ENCODE measurements at regions not wholly inside any gene's neighbourhood (a gene's known extent, or its start where the extent isn't known, plus 50 kb on each side); places are given as distances from the start of the nearest gene placed in this dataset.

- Mint-ChIP-seq H3K27ac (no peak overlapping the region), H3K27me3 (no peaks in the 10 kb centered on the region), H3K36me3 (ENCODE audit: low read depth) (no peaks in the 10 kb centered on the region), H3K9me3 (no peaks in the 10 kb centered on the region), H3K4me1 (no peaks in the 10 kb centered on the region), H3K4me3 (no peak overlapping the region)
- no peak for TF ChIP-seq CTCF (IDR thresholded peaks at IDR 0.05)
- intact Hi-C loops (cut with micrococcal nuclease), result no loop called here
- ChIA-PET CTCF (no interaction called here), POLR2A (no interaction called here)
- no peak for DNase-seq
- ATAC-seq (ENCODE audit: low read depth), result no peak
Measured at GRCh38 chr2:7355781-7356180, 438.6 kb downstream of the RNF144A start.

- ATAC-seq (ENCODE audit: low read depth), result no peak
- ChIA-PET POLR2A (no interaction called here), CTCF (no interaction called here)
- intact Hi-C loops (cut with micrococcal nuclease), result no loop called here
- Mint-ChIP-seq H3K4me3 (no peak overlapping the region), H3K36me3 (ENCODE audit: low read depth) (no peaks in the 10 kb centered on the region), H3K9me3 (no peaks in the 10 kb centered on the region), H3K4me1 (no peaks in the 10 kb centered on the region), H3K27me3 (peaks cover 4% of the 10 kb centered on the region), H3K27ac (no peak overlapping the region)
- TF ChIP-seq CTCF (IDR thresholded peaks at IDR 0.05), result no peak
- no peak for DNase-seq
Measured at GRCh38 chr2:7356909-7357584, 439.8 kb downstream of the RNF144A start.

GRCh38 chr2:7357993-7358392, 440.8 kb downstream of the RNF144A start:
- Mint-ChIP-seq H3K27me3 (peaks cover 4% of the 10 kb centered on the region), H3K4me3 (no peak overlapping the region), H3K9me3 (no peaks in the 10 kb centered on the region), H3K27ac (no peak overlapping the region), H3K4me1 (no peaks in the 10 kb centered on the region), H3K36me3 (ENCODE audit: low read depth) (no peaks in the 10 kb centered on the region)
- no peak for DNase-seq
- intact Hi-C loops (cut with micrococcal nuclease), result no loop called here
- CTCF ChIA-PET, result no interaction called here
- no peak for ATAC-seq (ENCODE audit: low read depth)
- POLR2A ChIA-PET, result no interaction called here
- no peak for TF ChIP-seq CTCF (IDR thresholded peaks at IDR 0.05)

GRCh38 chr2:7358865-7359447, 441.7 kb downstream of the RNF144A start:
- intact Hi-C loops (cut with micrococcal nuclease), result no loop called here
- no peak for TF ChIP-seq CTCF (IDR thresholded peaks at IDR 0.05)
- Mint-ChIP-seq H3K27ac (no peak overlapping the region), H3K9me3 (no peaks in the 10 kb centered on the region), H3K27me3 (peaks cover 4% of the 10 kb centered on the region), H3K36me3 (ENCODE audit: low read depth) (no peaks in the 10 kb centered on the region), H3K4me3 (no peak overlapping the region), H3K4me1 (no peaks in the 10 kb centered on the region)
- no peak for DNase-seq
- ATAC-seq (ENCODE audit: low read depth), result no peak
- ChIA-PET CTCF (no interaction called here), POLR2A (no interaction called here)

GRCh38 chr2:7363906-7364305, 446.7 kb downstream of the RNF144A start:
- intact Hi-C loops (cut with micrococcal nuclease), result no loop called here
- no peak for ATAC-seq (ENCODE audit: low read depth)
- no peak for TF ChIP-seq CTCF (IDR thresholded peaks at IDR 0.05)
- peaks cover 9% of the 10 kb centered on the region for H3K9me3 Mint-ChIP-seq
- DNase-seq, result no peak
- POLR2A ChIA-PET, result no interaction called here
- no peak overlapping the region for H3K27ac Mint-ChIP-seq
- no peak overlapping the region for H3K4me3 Mint-ChIP-seq
- CTCF ChIA-PET, result no interaction called here
- peaks cover 4% of the 10 kb centered on the region for H3K27me3 Mint-ChIP-seq
- no peaks in the 10 kb centered on the region for H3K4me1 Mint-ChIP-seq
- peaks cover 2% of the 10 kb centered on the region for H3K36me3 Mint-ChIP-seq (ENCODE audit: low read depth)

Measured in activated B cell treated with CpG ODN at 0.5 μM for 24 hours (primary cell).